NCI-H345 treated with DMSO at 0.1 percent for 48 hours (cell line): ENCODE measurements at regions not wholly inside any gene's neighbourhood (a gene's known extent, or its start where the extent isn't known, plus 50 kb on each side); places are given as distances from the start of the nearest gene placed in this dataset.

Source experiments
- DNase-seq: peaks from one replicate; lab custom pipeline; 2025; ENCODE audit not compliant: unreplicated experiment; lab: John Stamatoyannopoulos, UW

DNA sequence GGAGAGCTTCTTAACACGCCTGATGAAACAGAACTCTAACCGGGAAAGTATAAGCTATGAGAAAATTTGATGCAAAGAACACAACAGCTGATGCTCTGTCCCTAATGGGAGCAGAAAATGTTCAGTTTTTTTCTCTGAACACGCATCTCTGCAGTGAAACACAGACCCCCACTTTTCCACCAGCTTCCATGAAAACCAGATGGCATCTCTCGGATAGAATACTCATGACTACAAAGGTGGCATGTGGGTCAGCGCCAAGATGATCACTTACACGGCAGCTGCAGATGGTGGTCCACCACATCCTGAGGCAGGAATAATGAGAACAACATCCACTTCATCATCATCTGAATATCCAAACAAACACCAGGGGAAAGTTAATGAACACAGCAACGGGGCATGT, 85.2 kb upstream of the CNR1 start:
- DNase-seq: no peak

- DNase-seq: no peak
These were observed 82.7 kb upstream of the CNR1 start for GRCh38 chr6:88248709-88249321.

DNA sequence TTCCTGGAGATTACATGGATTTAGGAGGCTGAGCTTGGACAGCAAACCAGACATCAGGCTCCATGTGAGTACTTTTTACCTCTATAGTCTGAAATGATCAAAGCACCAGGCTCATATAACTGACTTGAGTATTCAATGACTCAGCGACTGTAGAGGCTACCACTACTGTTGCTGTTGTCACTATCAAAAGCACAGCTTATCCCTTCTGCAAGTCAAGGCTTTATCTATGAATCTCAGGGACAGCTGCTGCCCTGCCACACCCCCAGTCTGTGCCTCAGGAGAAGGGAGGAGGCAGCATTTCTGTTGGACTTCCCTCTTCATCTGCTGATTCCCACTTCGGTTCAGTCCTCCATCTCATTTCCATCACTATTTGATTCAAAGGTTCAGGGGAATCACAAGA, 80.5 kb upstream of the CNR1 start:
- no peak for DNase-seq

GRCh38 chr6:88244721-88245120, 78.6 kb upstream of the CNR1 start:
- DNase-seq: no peak

DNA sequence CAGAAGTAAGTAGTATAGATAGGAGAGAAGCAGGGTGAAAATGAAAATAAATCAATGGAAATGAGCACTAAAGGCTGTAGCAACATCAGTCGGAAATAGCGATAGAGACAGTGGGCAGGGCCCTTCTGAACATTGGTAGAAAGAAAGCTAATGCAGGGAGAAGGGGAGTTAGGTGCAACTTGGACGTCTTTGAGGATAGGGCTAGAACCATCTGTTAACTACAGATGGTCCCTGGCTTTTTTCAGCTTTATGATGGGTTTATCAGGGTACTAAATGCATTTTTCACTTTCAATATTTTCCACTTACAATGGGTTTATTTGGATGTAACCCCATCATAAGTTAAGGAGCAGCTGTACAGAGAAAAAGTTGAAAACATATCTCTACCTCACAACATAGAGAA, 72.8 kb upstream of the CNR1 start:
- DNase-seq: no peak

GRCh38 chr6:88238065-88238464, 71.9 kb upstream of the CNR1 start:
- no peak for DNase-seq

GRCh38 chr6:88236612-88237360, 70.6 kb upstream of the CNR1 start:
- DNase-seq: no peak

GRCh38 chr6:88232753-88233152, 66.6 kb upstream of the CNR1 start:
- no peak for DNase-seq

GRCh38 chr6:88223298-88223697, 57.2 kb upstream of the CNR1 start:
- no peak for DNase-seq

DNA sequence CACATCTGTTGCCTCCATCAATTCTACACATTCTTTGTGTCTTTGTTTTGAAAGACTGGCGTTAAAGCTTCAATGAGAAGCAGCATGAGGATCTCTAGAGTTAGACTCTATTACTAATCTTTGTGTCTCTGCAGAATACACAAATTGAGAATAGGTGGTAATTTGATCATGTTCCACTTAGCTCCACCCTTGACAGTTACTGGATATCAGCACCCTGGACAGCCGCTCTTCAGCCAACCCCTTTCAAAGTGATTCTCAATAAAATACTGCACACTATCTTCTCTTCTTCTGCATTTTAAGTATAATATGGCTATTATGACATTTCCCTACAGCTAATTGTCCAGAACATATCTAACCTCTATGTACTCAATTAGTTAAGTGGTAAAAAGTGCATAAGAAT, 54.3 kb upstream of the CNR1 start:
- DNase-seq: no peak

DNA sequence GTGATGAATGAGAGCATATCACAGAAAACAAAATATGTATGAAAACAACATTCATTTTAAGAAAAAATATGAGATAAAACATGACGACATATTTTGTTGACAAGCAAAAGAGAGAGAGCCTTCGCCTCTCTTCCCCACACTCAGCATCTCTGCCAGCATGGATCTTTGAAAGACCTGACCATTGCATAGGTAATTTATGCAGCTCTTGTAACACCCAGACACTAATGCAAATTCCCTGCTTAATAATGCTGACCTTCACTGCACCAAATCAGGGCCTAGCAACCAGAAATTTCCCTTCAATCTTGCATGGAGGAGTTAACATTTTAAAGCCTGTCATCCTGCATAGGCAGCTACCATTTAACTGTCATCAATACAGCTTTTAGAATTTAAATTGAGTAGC, 50.0 kb upstream of the CNR1 start:
- DNase-seq: no peak
